ENCODE measurements at regions not wholly inside any gene's neighbourhood (a gene's known extent, or its start where the extent isn't known, plus 50 kb on each side); places are given as distances from the start of the nearest gene placed in this dataset.

DNA sequence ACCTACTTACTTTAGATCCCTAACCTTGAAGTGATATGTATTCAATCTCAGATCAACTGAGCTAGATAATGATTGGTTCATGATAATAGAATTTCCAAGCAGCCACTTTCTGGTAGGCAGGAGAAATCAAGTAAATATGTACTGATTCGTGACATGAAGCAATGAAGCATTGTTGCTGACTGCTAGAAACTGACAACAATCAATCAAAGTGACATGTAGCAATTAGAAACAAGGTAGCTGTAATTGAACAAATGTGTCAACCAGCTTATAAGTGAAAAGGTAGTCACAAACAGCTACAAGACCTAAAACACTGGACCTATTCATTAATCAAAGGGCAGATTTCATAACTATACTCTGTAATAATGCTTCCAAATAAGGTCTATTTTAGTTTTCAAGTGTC, 62.4 kb downstream of the PABPC4L start:
- no CpG with 5 or more reads among the region's 1 CpG for WGBS (ENCODE audit: extremely low coverage, insufficient read length, low lambda C conversion rate)
- Histone ChIP-seq H2BK12ac (ENCODE audit: insufficient read length, low read depth, low read length) (no peak overlapping the region), H3K23me2 (ENCODE audit: insufficient read length, low read depth, low read length, poor library complexity, severe bottlenecking) (no peaks in the 10 kb centered on the region), H4K91ac (ENCODE audit: insufficient read length, low read depth, low read length) (no peak overlapping the region), H3K56ac (ENCODE audit: insufficient read length, low read depth, low read length) (no peak overlapping the region), H2BK15ac (ENCODE audit: low read depth, low read length) (no peak overlapping the region), H3K79me2 (ENCODE audit: insufficient read depth, low read length) (no peaks in the 10 kb centered on the region), H3K79me1 (ENCODE audit: insufficient read depth, low read depth, low read length, poor library complexity, severe bottlenecking) (no peaks in the 10 kb centered on the region), H3K4me1 (ENCODE audit: insufficient read depth, low read length) (no peaks in the 10 kb centered on the region), H2AFZ (ENCODE audit: low read length) (no peak overlapping the region), H2BK5ac (ENCODE audit: insufficient read length, low read length) (no peak overlapping the region), H3K23ac (ENCODE audit: insufficient read length, low read depth, low read length) (no peak overlapping the region), H2BK120ac (ENCODE audit: low read depth, low read length, poor library complexity, severe bottlenecking) (no peak overlapping the region), H4K8ac (replicated peaks; ENCODE audit: insufficient read length, low read depth, low read length) (no peak overlapping the region), H3K4ac (ENCODE audit: low read depth, low read length) (no peak overlapping the region), H4K20me1 (ENCODE audit: control insufficient read depth, insufficient read depth, insufficient read length) (no peaks in the 10 kb centered on the region), H3T11ph (ENCODE audit: low read length) (no peak overlapping the region), H2BK20ac (ENCODE audit: low read depth, low read length, poor library complexity, severe bottlenecking) (no peak overlapping the region), H3K27me3 (ENCODE audit: insufficient read depth, low read length) (no peaks in the 10 kb centered on the region), H3K18ac (ENCODE audit: insufficient read length, low read depth, low read length) (no peak overlapping the region), H4K5ac (ENCODE audit: insufficient read length, low read depth, low read length) (no peak overlapping the region), H3K4me2 (ENCODE audit: insufficient read depth, insufficient read length, low read length) (no peak overlapping the region), H3K9me3 (ENCODE audit: control insufficient read depth, low read depth, low read length) (no peaks in the 10 kb centered on the region), H3K14ac (ENCODE audit: insufficient read depth, low read length) (no peak overlapping the region), H2AK5ac (ENCODE audit: insufficient read length, low read length) (no peak overlapping the region), H3K27ac (ENCODE audit: insufficient read length, low read depth, low read length) (no peak overlapping the region), H3K9ac (ENCODE audit: extremely low read depth, insufficient read length, low read length) (no peak overlapping the region)
- Mint-ChIP-seq H3K27ac (no peak overlapping the region), H3K9me3 (no peaks in the 10 kb centered on the region), H3K4me1 (peaks cover under 1 to 1% of the 10 kb centered on the region in 2 experiments; a peak in 1 of 4 replicates), H3K4me3 (no peak overlapping the region), H3K27me3 (ENCODE audit: low read depth) (no peaks in the 10 kb centered on the region; the same call in 1 of the 2 replicates), H3K36me3 (ENCODE audit: insufficient read depth in 1 of 3, low read depth in 3 of 3) (no peaks in the 10 kb centered on the region)
- TF ChIP-seq, protein P1, sequence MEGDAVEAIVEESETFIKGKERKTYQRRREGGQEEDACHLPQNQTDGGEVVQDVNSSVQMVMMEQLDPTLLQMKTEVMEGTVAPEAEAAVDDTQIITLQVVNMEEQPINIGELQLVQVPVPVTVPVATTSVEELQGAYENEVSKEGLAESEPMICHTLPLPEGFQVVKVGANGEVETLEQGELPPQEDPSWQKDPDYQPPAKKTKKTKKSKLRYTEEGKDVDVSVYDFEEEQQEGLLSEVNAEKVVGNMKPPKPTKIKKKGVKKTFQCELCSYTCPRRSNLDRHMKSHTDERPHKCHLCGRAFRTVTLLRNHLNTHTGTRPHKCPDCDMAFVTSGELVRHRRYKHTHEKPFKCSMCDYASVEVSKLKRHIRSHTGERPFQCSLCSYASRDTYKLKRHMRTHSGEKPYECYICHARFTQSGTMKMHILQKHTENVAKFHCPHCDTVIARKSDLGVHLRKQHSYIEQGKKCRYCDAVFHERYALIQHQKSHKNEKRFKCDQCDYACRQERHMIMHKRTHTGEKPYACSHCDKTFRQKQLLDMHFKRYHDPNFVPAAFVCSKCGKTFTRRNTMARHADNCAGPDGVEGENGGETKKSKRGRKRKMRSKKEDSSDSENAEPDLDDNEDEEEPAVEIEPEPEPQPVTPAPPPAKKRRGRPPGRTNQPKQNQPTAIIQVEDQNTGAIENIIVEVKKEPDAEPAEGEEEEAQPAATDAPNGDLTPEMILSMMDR (conservative IDR thresholded peaks at IDR 0.05) = no peak
- DNase-seq = no peak

Measured in H9 (cell line).